H54 (cell line): ENCODE measurements at regions not wholly inside any gene's neighbourhood (a gene's known extent, or its start where the extent isn't known, plus 50 kb on each side); places are given as distances from the start of the nearest gene placed in this dataset.

Source experiments
- DNase-seq: peaks from one replicate; pipeline ENCODE4 v3.0.0; 2011; ENCODE audit warnings: low spot score, mixed read lengths; ENCODE audit not compliant: insufficient read length
- FAIRE-seq: peaks from 3 replicates; lab custom pipeline; 2011; peaks lifted over from hg19 to GRCh38; lab: Jason Lieb, UNC
- POLR2A ChIP-seq: IDR thresholded peaks from 2 replicates; pipeline ENCODE4 v1.6.1; 2011; ENCODE audit warnings: low read depth, mild to moderate bottlenecking, low read length

- no peak for FAIRE-seq
- no peak for DNase-seq
- TF ChIP-seq POLR2A = no peak
These were observed 245.7 kb downstream of the WDR11 start for GRCh38 chr10:121096617-121097431.

GRCh38 chr10:121098211-121098610 is 247.0 kb downstream of the WDR11 start:
- no peak for TF ChIP-seq POLR2A
- no peak for DNase-seq

GRCh38 chr10:121098751-121099150 is 247.6 kb downstream of the WDR11 start:
- FAIRE-seq (no peak), DNase-seq (no peak)
- no peak for TF ChIP-seq POLR2A

More at GRCh38 chr10:121098211-121098610, 247.0 kb downstream of the WDR11 start:
- no peak for FAIRE-seq

GRCh38 chr10:121099181-121099580 is 248.0 kb downstream of the WDR11 start:
- no peak for FAIRE-seq
- no peak for DNase-seq

GRCh38 chr10:121099592-121099991 is 248.4 kb downstream of the WDR11 start:
- TF ChIP-seq POLR2A = no peak
- FAIRE-seq = no peak
- no peak for DNase-seq

More at GRCh38 chr10:121099181-121099580, 248.0 kb downstream of the WDR11 start:
- TF ChIP-seq POLR2A = no peak

GRCh38 chr10:121101561-121101960 is 250.4 kb downstream of the WDR11 start:
- DNase-seq (no peak), FAIRE-seq (no peak)
- TF ChIP-seq POLR2A = no peak

GRCh38 chr10:121102706-121103105 is 251.5 kb downstream of the WDR11 start:
- no peak for DNase-seq
- no peak for TF ChIP-seq POLR2A
- no peak for FAIRE-seq

GRCh38 chr10:121104476-121105111 is 253.4 kb downstream of the WDR11 start:
- FAIRE-seq = no peak
- TF ChIP-seq POLR2A = no peak
- no peak for DNase-seq

GRCh38 chr10:121106611-121107010 is 255.4 kb downstream of the WDR11 start:
- TF ChIP-seq POLR2A = no peak
- DNase-seq (no peak), FAIRE-seq (no peak)

GRCh38 chr10:121108051-121108450 is 256.9 kb downstream of the WDR11 start:
- DNase-seq (no peak), FAIRE-seq (no peak)
- TF ChIP-seq POLR2A = no peak

GRCh38 chr10:121110369-121110768 is 259.2 kb downstream of the WDR11 start:
- DNase-seq (no peak), FAIRE-seq (no peak)
- TF ChIP-seq POLR2A = no peak

GRCh38 chr10:121112136-121112535 is 261.0 kb downstream of the WDR11 start:
- no peak for FAIRE-seq
- no peak for TF ChIP-seq POLR2A
- DNase-seq = no peak

- no peak for TF ChIP-seq POLR2A
- DNase-seq = no peak
- FAIRE-seq = no peak
These were observed 261.6 kb downstream of the WDR11 start for GRCh38 chr10:121112579-121113384.

GRCh38 chr10:121113385-121113696 is 262.2 kb downstream of the WDR11 start:
- no peak for DNase-seq
- FAIRE-seq = no peak
- TF ChIP-seq POLR2A = no peak
